MCF 10A (cell line): ENCODE measurements at regions not wholly inside any gene's neighbourhood (a gene's known extent, or its start where the extent isn't known, plus 50 kb on each side); places are given as distances from the start of the nearest gene placed in this dataset.

ENCODE experiments used
- BruUV-seq: library from RNA; stranded (reverse); fragments of 400-500 nt; replicated peaks from 2 replicates; lab custom pipeline; 2021; lab: Mats Ljungman, UMichigan
- CTCF ChIA-PET: fragments of 300-600 bp; sonication (Branson Sonifier 250); formaldehyde crosslinking; extraction: SDS; loops from one replicate; lab custom pipeline; 2021; ENCODE audit warnings: antibody characterized with exemption, inconsistent platforms; lab: Yijun Ruan, JAX
- POLR2A ChIA-PET: fragments of 300-600, 350-650 bp; sonication (Branson Sonifier 250); formaldehyde crosslinking; extraction: SDS; loops from one replicate; lab custom pipeline; 2020; ENCODE audit warnings: antibody characterized with exemption, inconsistent platforms; lab: Yijun Ruan, JAX
- DNase-seq: peaks from one replicate; pipeline ENCODE4 v3.0.0-alpha.2; 2018; ENCODE audit not compliant: unreplicated experiment
- H3K27ac Mint-ChIP-seq: one replicate; pipeline ENCODE4 v1.8.0; 2022; ENCODE audit warnings: mild to moderate bottlenecking, low read depth, mixed read lengths; ENCODE audit not compliant: unreplicated experiment
- H3K27me3 Mint-ChIP-seq: one replicate; pipeline ENCODE4 v1.8.0; 2022; ENCODE audit warnings: mixed read lengths; ENCODE audit not compliant: insufficient read depth, unreplicated experiment
- H3K36me3 Mint-ChIP-seq: one replicate; pipeline ENCODE4 v1.8.0; 2022; ENCODE audit warnings: mild to moderate bottlenecking, moderate library complexity, mixed read lengths; ENCODE audit not compliant: insufficient read depth, unreplicated experiment
- H3K4me1 Mint-ChIP-seq: one replicate; pipeline ENCODE4 v1.8.0; 2022; ENCODE audit warnings: mixed read lengths; ENCODE audit not compliant: insufficient read depth, unreplicated experiment
- H3K4me3 Mint-ChIP-seq: one replicate; pipeline ENCODE4 v1.8.0; 2022; ENCODE audit warnings: mild to moderate bottlenecking, moderate library complexity, mixed read lengths; ENCODE audit not compliant: unreplicated experiment
- H3K9me3 Mint-ChIP-seq: one replicate; pipeline ENCODE4 v1.8.0; 2022; ENCODE audit warnings: mixed read lengths; ENCODE audit not compliant: unreplicated experiment
- CTCF ChIP-seq: fragments of 200-600 bp; IDR thresholded peaks from one replicate; pipeline ENCODE4 v1.8.0; 2022; ENCODE audit warnings: antibody characterized with exemption, mild to moderate bottlenecking; ENCODE audit not compliant: unreplicated experiment
- intact Hi-C: fragments of 100-400 bp; cut with micrococcal nuclease; formaldehyde crosslinking; loops from 2 replicates; pipeline ENCODE4 v1.14.1; 2022

DNA sequence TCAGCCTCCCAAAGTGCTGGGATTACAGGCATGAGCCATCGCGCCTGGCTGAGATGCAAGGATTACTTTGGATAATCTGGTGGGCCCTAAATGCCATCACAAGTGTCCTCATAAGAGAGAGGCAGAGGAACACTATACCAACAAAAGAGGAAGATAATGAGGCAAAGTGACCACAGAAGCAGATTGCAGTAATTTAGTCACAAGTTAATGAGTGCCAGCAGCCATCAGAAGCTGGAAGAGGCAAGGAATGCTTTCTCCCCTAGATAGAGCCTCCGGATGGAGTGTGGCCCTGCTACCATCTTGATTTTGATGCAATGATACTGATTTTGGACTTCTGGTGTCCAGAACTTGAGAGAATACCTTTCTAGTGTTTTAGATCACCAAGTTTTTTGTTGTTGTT is 122.3 kb downstream of the SPATA31D1 start:
- H3K9me3 Mint-ChIP-seq: no peaks in the 10 kb centered on the region
- BruUV-seq: no TSS peak
- intact Hi-C loops: no loop called here
- ChIA-PET CTCF (no interaction called here), POLR2A (no interaction called here)
- H3K27ac Mint-ChIP-seq: no peak overlapping the region
- H3K4me1 Mint-ChIP-seq: no peaks in the 10 kb centered on the region
- no peaks in the 10 kb centered on the region for H3K27me3 Mint-ChIP-seq
- H3K36me3 Mint-ChIP-seq: no peaks in the 10 kb centered on the region
- no peak overlapping the region for H3K4me3 Mint-ChIP-seq
- no peak for DNase-seq
- TF ChIP-seq CTCF: no peak

DNA sequence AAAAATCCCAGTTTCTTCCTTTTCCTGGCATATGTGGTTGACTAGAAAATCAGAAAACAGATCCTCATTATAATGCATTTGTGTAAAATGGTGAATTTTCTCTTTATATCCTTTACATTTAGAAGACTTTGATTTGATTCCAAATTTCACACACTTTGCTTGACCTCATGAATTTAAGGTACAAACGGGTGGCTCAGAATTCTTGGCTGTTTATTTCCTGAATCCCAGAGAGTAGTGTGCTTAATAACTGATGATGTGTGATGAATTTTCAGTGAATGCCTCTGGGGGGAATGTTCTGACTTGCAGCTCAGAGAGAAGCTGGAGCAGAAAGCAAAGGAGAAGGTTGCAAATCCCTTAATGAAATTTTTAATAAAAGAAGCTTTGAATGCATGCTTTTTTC is 126.8 kb downstream of the SPATA31D1 start:
- no peak for DNase-seq
- intact Hi-C loops: no loop called here
- Mint-ChIP-seq H3K4me3 (no peak overlapping the region), H3K27me3 (no peaks in the 10 kb centered on the region), H3K36me3 (no peaks in the 10 kb centered on the region), H3K27ac (no peak overlapping the region), H3K4me1 (no peaks in the 10 kb centered on the region), H3K9me3 (no peaks in the 10 kb centered on the region)
- TF ChIP-seq CTCF: no peak
- no TSS peak for BruUV-seq
- ChIA-PET CTCF (interaction anchor here (0.8 to 0.9 kb wide), 2 partner anchors 10 to 13 kb away, joined by 3 read pairs; no protein-coding TSS in a partner anchor), POLR2A (no interaction called here)

DNA sequence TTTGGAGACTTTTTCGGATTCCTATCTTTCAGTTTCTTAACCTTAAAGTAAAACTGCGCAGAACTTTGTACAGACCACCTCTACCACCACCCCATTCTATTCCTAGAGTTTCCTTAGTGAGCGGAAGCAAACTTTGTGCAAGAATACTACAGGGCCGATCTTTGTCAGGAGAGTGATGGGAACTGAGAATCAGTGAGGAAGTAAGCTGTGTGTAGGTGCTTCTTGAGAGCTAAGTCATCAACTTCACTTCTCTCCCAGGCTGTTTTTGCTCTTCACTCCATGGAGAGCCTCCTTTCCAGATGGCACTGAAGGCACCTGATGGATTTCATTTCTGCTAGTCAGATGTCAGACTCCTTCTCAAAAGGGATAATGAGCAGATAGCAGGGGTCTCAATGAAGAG is 127.3 kb downstream of the SPATA31D1 start:
- no peaks in the 10 kb centered on the region for H3K4me1 Mint-ChIP-seq
- no TSS peak for BruUV-seq
- ChIA-PET POLR2A (no interaction called here), CTCF (interaction anchor here (0.8 to 0.9 kb wide), 2 partner anchors 10 to 13 kb away, joined by 3 read pairs; no protein-coding TSS in a partner anchor)
- H3K4me3 Mint-ChIP-seq: no peak overlapping the region
- H3K27me3 Mint-ChIP-seq: no peaks in the 10 kb centered on the region
- H3K9me3 Mint-ChIP-seq: no peaks in the 10 kb centered on the region
- no peak for DNase-seq
- H3K36me3 Mint-ChIP-seq: no peaks in the 10 kb centered on the region
- no peak for TF ChIP-seq CTCF
- intact Hi-C loops: no loop called here
- no peak overlapping the region for H3K27ac Mint-ChIP-seq

DNA sequence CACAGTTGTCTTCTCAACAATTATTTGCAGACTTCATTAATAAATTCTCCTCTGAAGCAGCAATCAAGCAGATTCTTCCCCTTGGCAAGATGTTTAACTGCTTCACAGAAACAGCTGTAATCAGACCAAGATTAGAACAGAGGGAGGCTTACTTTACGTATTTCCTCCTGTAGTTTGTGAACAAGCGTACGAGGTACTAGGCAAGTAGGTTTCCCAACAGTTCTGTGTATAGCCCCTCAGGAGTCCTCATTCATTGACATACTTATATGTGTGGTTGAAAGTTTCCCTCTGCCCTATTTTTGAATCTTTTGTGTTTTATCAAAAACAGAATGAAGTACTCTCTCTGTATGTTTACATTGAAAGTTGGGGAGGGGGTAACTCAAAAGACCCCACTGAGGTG is 128.0 kb downstream of the SPATA31D1 start:
- Mint-ChIP-seq H3K27ac (no peak overlapping the region), H3K4me1 (no peaks in the 10 kb centered on the region), H3K36me3 (no peaks in the 10 kb centered on the region), H3K27me3 (no peaks in the 10 kb centered on the region), H3K4me3 (no peak overlapping the region), H3K9me3 (no peaks in the 10 kb centered on the region)
- ChIA-PET POLR2A (no interaction called here), CTCF (interaction anchor here (1.2 kb wide), 1 partner anchor 10 kb away, joined by 3 read pairs; no protein-coding TSS in a partner anchor)
- intact Hi-C loops: no loop called here
- DNase-seq: no peak
- no peak for TF ChIP-seq CTCF
- no TSS peak for BruUV-seq
